ENCODE measurements at regions not wholly inside any gene's neighbourhood (a gene's known extent, or its start where the extent isn't known, plus 50 kb on each side); places are given as distances from the start of the nearest gene placed in this dataset.

- no peak for DNase-seq (ENCODE audit: low read depth)
- Histone ChIP-seq H3K4me3 (ENCODE audit: low read depth, low read length) (no peak overlapping the region), H3K27me3 (ENCODE audit: control insufficient read depth, insufficient read depth, low read length) (no peaks in the 10 kb centered on the region), H3K36me3 (ENCODE audit: control insufficient read depth, insufficient read depth, low read length) (no peaks in the 10 kb centered on the region)
- TF ChIP-seq CTCF (IDR thresholded peaks at IDR 0.05; ENCODE audit: insufficient read depth, low read length, poor library complexity, severe bottlenecking) = no peak
Measured at GRCh38 chr18:28359176-28359575, 182.2 kb upstream of the CDH2 start.

- no peak overlapping the region for H3K4me3 ChIP-seq (ENCODE audit: low read depth, low read length)
- no peaks in the 10 kb centered on the region for H3K36me3 ChIP-seq (ENCODE audit: control insufficient read depth, insufficient read depth, low read length)
- no peak for DNase-seq (ENCODE audit: low read depth)
- peak; percentile 9 for TF ChIP-seq CTCF (IDR thresholded peaks at IDR 0.05; ENCODE audit: insufficient read depth, low read length, poor library complexity, severe bottlenecking)
- no peaks in the 10 kb centered on the region for H3K27me3 ChIP-seq (ENCODE audit: control insufficient read depth, insufficient read depth, low read length)
Measured at GRCh38 chr18:28357766-28358401, 181.0 kb upstream of the CDH2 start.

- Histone ChIP-seq H3K27me3 (ENCODE audit: control insufficient read depth, insufficient read depth, low read length) (no peaks in the 10 kb centered on the region), H3K36me3 (ENCODE audit: control insufficient read depth, insufficient read depth, low read length) (no peaks in the 10 kb centered on the region), H3K4me3 (ENCODE audit: low read depth, low read length) (no peak overlapping the region)
- DNase-seq (ENCODE audit: low read depth) = no peak
- no peak for TF ChIP-seq CTCF (IDR thresholded peaks at IDR 0.05; ENCODE audit: insufficient read depth, low read length, poor library complexity, severe bottlenecking)
Measured at GRCh38 chr18:28350821-28351220, 173.9 kb upstream of the CDH2 start.

GRCh38 chr18:28342231-28342630 is 165.3 kb upstream of the CDH2 start:
- no peak for DNase-seq (ENCODE audit: low read depth)
- H3K36me3 ChIP-seq (ENCODE audit: control insufficient read depth, insufficient read depth, low read length) = no peaks in the 10 kb centered on the region
- no peak for TF ChIP-seq CTCF (IDR thresholded peaks at IDR 0.05; ENCODE audit: insufficient read depth, low read length, poor library complexity, severe bottlenecking)
- H3K27me3 ChIP-seq (ENCODE audit: control insufficient read depth, insufficient read depth, low read length) = no peaks in the 10 kb centered on the region
- no peak overlapping the region for H3K4me3 ChIP-seq (ENCODE audit: low read depth, low read length)

- no peaks in the 10 kb centered on the region for H3K27me3 ChIP-seq (ENCODE audit: control insufficient read depth, insufficient read depth, low read length)
Measured at GRCh38 chr18:28338316-28338715, 161.4 kb upstream of the CDH2 start.

More at GRCh38 chr18:28338316-28338715, 161.4 kb upstream of the CDH2 start:
- Histone ChIP-seq H3K4me3 (ENCODE audit: low read depth, low read length) (no peak overlapping the region), H3K36me3 (ENCODE audit: control insufficient read depth, insufficient read depth, low read length) (no peaks in the 10 kb centered on the region)
- no peak for TF ChIP-seq CTCF (IDR thresholded peaks at IDR 0.05; ENCODE audit: insufficient read depth, low read length, poor library complexity, severe bottlenecking)
- DNase-seq (ENCODE audit: low read depth) = no peak
